ENCODE measurements at regions not wholly inside any gene's neighbourhood (a gene's known extent, or its start where the extent isn't known, plus 50 kb on each side); places are given as distances from the start of the nearest gene placed in this dataset.

- DNase-seq = no peak
These were observed 96.9 kb upstream of the SLC25A33 start for GRCh38 chr1:9442278-9442846.

GRCh38 chr1:9442986-9443385 is 96.3 kb upstream of the SLC25A33 start:
- DNase-seq = no peak

DNA sequence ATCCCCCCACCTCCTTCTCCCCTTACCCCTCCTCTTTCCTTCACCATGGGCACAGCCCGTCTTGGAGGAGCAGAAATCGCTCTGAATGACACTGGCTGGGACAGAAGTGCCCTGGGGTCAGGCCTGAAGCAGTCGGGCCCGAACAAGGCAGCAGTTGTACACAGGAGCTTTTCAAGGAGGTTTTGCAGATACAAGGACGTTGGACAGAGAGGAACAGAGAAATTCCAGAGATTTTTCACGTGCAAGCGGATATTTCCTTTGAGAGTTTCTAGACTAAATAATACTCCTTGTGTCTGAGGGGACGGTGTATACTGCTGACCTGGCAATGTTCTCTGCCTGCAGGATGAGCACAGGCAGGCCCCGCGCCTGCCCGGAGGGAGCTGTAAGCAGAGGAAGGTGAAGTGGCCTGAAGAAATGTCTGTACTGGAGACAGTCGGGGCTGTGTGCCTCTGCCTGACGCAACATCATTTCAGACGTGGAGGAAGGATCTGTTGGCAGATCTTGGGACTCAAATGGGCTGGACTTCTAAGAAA is 95.3 kb upstream of the SLC25A33 start:
- no peak for DNase-seq

- DNase-seq = no peak
These were observed 94.7 kb upstream of the SLC25A33 start for GRCh38 chr1:9444532-9444931.

- peak; percentile 20 for DNase-seq
These were observed 94.2 kb upstream of the SLC25A33 start for GRCh38 chr1:9445081-9445480.

- no peak for DNase-seq
These were observed 91.9 kb upstream of the SLC25A33 start for GRCh38 chr1:9447215-9447960.

- no peak for DNase-seq
These were observed 90.8 kb upstream of the SLC25A33 start for GRCh38 chr1:9448132-9449109.

GRCh38 chr1:9449110-9449627 is 90.1 kb upstream of the SLC25A33 start:
- DNase-seq = peak; percentile 65

GRCh38 chr1:9449976-9450696 is 89.1 kb upstream of the SLC25A33 start:
- DNase-seq = no peak

DNA sequence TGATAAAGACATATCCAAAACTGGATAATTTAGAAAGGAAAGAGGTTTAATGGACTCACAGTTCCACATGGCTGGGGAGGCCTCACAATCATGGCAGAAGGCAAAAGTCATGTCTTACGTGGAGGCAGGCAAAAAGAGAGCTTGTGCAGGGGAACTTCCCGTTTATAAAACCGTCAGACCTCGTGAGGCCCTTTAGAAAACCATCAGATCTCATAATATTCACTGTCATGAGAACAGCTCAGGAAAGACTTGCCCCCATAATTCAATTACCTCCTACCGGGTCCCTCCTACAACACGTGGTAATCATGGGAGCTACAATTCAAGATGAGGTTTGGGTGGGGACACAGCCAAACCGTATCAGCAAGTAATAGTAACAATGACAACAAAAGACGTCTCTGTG is 88.2 kb upstream of the SLC25A33 start:
- no peak for DNase-seq

GRCh38 chr1:9452516-9453140 is 86.6 kb upstream of the SLC25A33 start:
- no peak for DNase-seq

DNA sequence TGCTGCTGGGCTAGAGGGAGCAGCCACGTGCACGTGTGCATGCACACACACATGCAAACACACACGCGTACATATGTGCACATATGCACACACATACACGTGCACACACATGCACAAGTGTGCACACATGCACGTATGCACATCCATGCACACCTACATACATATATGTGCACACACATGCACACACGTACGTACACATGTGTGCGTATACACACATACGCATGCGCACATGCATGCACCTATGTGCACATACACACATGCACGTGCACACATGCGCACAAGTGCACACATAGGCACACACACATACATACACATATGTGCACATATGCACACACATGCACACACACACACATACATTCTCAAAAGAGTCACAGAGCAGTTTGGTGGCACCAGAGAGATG is 85.9 kb upstream of the SLC25A33 start:
- DNase-seq = no peak

DNA sequence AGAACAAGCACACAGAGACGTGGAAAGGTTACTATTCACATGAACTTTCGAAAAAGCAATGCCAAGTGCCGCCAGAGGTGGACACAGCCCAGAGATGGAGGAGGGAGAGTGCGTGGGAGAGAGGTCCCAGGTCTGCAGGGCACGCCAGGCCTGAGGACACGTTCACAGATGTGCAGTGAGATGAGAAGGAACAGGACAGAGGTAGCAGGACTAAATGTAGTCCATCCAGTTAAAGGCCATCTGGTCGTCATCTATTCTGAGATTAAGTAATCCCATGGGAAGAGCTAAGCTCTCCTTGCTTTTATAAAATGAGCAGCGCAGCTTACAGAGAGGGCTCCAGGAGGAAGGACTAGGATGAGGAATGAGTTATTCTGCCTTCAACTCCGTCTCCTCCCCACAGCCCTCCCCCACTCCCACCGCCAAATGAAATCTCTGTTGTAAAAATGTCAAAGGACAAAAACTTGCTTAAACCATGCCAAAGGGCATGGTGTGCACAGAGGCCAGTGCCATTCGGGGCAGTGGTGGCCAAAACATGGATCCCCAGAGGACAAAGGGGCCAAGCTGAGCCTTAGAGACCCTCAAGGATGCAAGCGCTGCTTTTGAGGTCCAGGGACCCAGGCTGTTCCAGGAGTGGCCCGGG is 85.4 kb upstream of the SLC25A33 start:
- DNase-seq = peak; percentile 25

- no peak for DNase-seq
These were observed 84.7 kb upstream of the SLC25A33 start for GRCh38 chr1:9454494-9455066.

DNA sequence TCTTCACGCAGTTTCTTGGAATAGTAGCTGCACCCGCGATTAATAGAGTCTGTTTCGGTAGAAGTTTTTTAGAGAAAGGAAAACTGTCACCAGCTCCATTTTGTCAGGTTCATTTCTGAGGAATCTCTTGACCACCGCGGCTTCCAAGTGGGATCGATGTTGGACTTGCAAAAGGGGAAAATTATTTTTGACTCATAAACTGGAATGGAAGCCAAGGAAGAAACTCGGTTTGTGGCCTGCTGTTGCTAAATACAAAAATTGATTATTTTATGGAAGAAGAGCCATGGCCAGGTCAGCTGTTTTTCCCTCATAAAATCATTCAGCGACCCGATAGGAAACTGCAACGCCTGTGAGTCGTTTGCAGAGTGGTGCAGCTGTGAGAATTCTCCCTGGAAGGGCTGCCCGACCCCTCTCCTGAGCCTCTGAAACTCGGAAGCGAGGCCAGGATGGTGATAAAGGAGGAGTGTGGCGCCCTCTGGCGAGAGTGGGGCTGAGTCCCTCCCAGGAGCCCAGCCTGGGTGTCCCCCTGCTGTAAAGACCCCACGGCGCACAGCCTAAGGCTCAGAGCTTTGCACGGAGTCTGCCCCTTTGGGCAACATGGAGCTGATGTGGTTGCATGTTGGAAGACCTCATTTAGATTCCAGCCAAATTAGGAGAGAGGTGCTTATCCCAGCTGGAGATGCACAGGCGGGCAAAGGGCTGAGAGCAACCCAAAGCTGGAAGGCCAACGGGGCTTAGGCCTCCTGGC is 83.6 kb upstream of the SLC25A33 start:
- DNase-seq = peak; percentile 22

GRCh38 chr1:9456833-9457232 is 82.4 kb upstream of the SLC25A33 start:
- no peak for DNase-seq

DNA sequence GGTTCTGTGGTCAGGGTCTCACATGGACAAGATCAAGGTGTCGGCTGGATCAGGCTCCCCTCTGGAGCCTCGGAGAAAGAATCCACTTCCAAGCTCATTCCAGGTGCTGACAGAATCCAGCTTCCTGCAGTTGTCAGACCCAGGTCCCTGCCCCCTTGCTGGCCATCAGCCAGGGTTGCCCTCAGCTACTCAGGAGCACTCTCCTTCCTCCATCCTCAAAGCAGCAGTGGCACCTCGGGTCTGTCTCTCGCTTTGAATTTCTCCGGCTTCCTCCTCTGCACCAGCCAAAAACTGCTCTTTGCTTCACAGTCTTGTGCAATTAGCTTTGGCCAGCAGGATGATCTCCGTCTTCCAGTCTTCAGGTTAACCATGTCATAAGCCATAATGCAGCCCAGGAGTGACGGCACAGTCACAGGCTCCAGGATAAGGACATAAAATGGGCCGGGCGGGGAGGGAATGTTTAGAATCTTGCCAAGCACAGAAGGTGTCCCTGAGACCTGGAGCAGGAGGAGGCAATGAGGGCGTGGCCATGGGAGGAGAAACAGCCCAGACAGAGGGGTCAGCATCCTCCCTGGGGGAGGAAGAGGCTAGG is 79.4 kb upstream of the SLC25A33 start:
- DNase-seq = no peak

DNA sequence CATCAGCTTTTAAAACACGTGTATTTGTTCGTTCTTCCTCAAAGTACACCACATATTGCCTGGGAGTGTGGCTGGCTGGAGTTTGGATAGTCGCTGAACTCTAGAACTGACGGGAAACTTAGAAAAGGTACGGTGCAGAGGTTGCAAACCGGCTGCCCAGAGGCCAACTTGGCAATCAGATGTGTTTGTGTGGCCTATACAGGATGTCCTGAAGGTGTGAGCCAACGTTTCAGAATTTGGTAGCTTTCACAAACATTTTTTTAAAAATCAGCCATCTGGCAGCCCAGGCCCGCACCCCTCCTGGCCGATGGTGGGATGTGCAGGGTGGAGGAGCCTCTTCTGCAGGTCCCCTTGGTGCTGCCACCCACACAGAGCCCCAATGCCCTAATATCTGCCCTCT is 73.6 kb upstream of the SLC25A33 start:
- no peak for DNase-seq

GRCh38 chr1:9466780-9467758 is 72.2 kb upstream of the SLC25A33 start:
- no peak for DNase-seq

Data from DMS 273 treated with DMSO at 0.1 percent for 48 hours (cell line).